ENCODE measurements at regions not wholly inside any gene's neighbourhood (a gene's known extent, or its start where the extent isn't known, plus 50 kb on each side); places are given as distances from the start of the nearest gene placed in this dataset.

- Histone ChIP-seq H3K4ac (ENCODE audit: low read length) (no peak overlapping the region), H3K9ac (ENCODE audit: low read depth, low read length, poor library complexity) (no peak overlapping the region), H3K36me3 (replicated peaks in 1 of 2; ENCODE audit: control insufficient read depth in 2 of 2, insufficient read depth in 2 of 2, low read length in 2 of 2) (no peaks in the 10 kb centered on the region), H3K79me1 (ENCODE audit: low read depth, low read length) (no peaks in the 10 kb centered on the region), H3K23ac (ENCODE audit: low read depth, low read length, poor library complexity) (no peak overlapping the region), H3K27me3 (ENCODE audit: control insufficient read depth in 3 of 3, insufficient read depth in 3 of 3, low read depth in 1 of 3, low read length in 3 of 3) (no peaks in the 10 kb centered on the region), H3K4me1 (ENCODE audit: control insufficient read depth in 2 of 2, insufficient read depth in 1 of 2, low read depth in 1 of 2, low read length in 2 of 2) (peaks cover 0 to 18% of the 10 kb centered on the region in 2 donors), H2BK120ac (ENCODE audit: low read depth, low read length) (no peak overlapping the region), H3K4me2 (ENCODE audit: insufficient read depth, low read length, poor library complexity, severe bottlenecking) (no peak overlapping the region), H4K91ac (ENCODE audit: low read depth, low read length, poor library complexity) (no peak overlapping the region), H2BK15ac (ENCODE audit: low read length) (no peak overlapping the region), H3K9me3 (replicated peaks in 1 of 2; ENCODE audit: control insufficient read depth in 2 of 2, insufficient read depth in 1 of 2, low read depth in 1 of 2, low read length in 2 of 2) (no peaks in the 10 kb centered on the region), H2BK5ac (ENCODE audit: low read length) (no peak overlapping the region), H3K4me3 (ENCODE audit: low read length in 2 of 2) (no peak overlapping the region), H2AFZ (ENCODE audit: low read length) (peak overlapping the region; percentile 0), H2BK12ac (ENCODE audit: low read length) (no peak overlapping the region), H2AK5ac (ENCODE audit: low read depth, low read length) (no peak overlapping the region), H3K18ac (ENCODE audit: low read length) (no peak overlapping the region), H3K14ac (ENCODE audit: low read length) (no peak overlapping the region), H3K27ac (replicated peaks; ENCODE audit: low read length) (no peak overlapping the region), H4K8ac (ENCODE audit: low read depth, low read length) (no peak overlapping the region)
- no CpG with 5 or more reads among the region's 5 CpGs for WGBS, 2 donors (ENCODE audit: extremely low coverage in 2 of 2, insufficient read length in 2 of 2, insufficient replicate concordance in 1 of 2)
- DNase-seq (ENCODE audit: low spot score) = no peak
These were observed 341.2 kb downstream of the MZT1 start for GRCh38 chr13:72386138-72386684.

GRCh38 chr13:72384879-72385278 lies 342.6 kb downstream of the MZT1 start:
- Histone ChIP-seq H3K27me3 (ENCODE audit: control insufficient read depth in 3 of 3, insufficient read depth in 3 of 3, low read depth in 1 of 3, low read length in 3 of 3) (no peaks in the 10 kb centered on the region), H3K23ac (ENCODE audit: low read depth, low read length, poor library complexity) (no peak overlapping the region), H3K27ac (replicated peaks; ENCODE audit: low read length) (no peak overlapping the region), H3K14ac (ENCODE audit: low read length) (no peak overlapping the region), H3K9me3 (replicated peaks in 1 of 2; ENCODE audit: control insufficient read depth in 2 of 2, insufficient read depth in 1 of 2, low read depth in 1 of 2, low read length in 2 of 2) (no peaks in the 10 kb centered on the region), H3K4me3 (ENCODE audit: low read length in 2 of 2) (no peak overlapping the region), H3K4me2 (ENCODE audit: insufficient read depth, low read length, poor library complexity, severe bottlenecking) (no peak overlapping the region), H3K79me1 (ENCODE audit: low read depth, low read length) (no peaks in the 10 kb centered on the region), H3K9ac (ENCODE audit: low read depth, low read length, poor library complexity) (no peak overlapping the region), H2BK15ac (ENCODE audit: low read length) (no peak overlapping the region), H3K18ac (ENCODE audit: low read length) (no peak overlapping the region), H3K4ac (ENCODE audit: low read length) (no peak overlapping the region), H2AFZ (ENCODE audit: low read length) (no peak overlapping the region), H4K8ac (ENCODE audit: low read depth, low read length) (no peak overlapping the region), H2AK5ac (ENCODE audit: low read depth, low read length) (no peak overlapping the region), H3K4me1 (ENCODE audit: control insufficient read depth in 2 of 2, insufficient read depth in 1 of 2, low read depth in 1 of 2, low read length in 2 of 2) (peaks cover 0 to 18% of the 10 kb centered on the region in 2 donors), H2BK12ac (ENCODE audit: low read length) (no peak overlapping the region), H4K91ac (ENCODE audit: low read depth, low read length, poor library complexity) (no peak overlapping the region), H3K36me3 (replicated peaks in 1 of 2; ENCODE audit: control insufficient read depth in 2 of 2, insufficient read depth in 2 of 2, low read length in 2 of 2) (no peaks in the 10 kb centered on the region), H2BK120ac (ENCODE audit: low read depth, low read length) (no peak overlapping the region), H2BK5ac (ENCODE audit: low read length) (no peak overlapping the region)
- no peak for DNase-seq (ENCODE audit: low spot score)
- no CpG with 5 or more reads among the region's 5 CpGs for WGBS, 2 donors (ENCODE audit: extremely low coverage in 2 of 2, insufficient read length in 2 of 2, insufficient replicate concordance in 1 of 2)

- Histone ChIP-seq H3K27me3 (ENCODE audit: control insufficient read depth in 3 of 3, insufficient read depth in 3 of 3, low read depth in 1 of 3, low read length in 3 of 3) (no peaks in the 10 kb centered on the region), H2AK5ac (ENCODE audit: low read depth, low read length) (no peak overlapping the region), H3K4me1 (ENCODE audit: control insufficient read depth in 2 of 2, insufficient read depth in 1 of 2, low read depth in 1 of 2, low read length in 2 of 2) (peaks cover 2 to 18% of the 10 kb centered on the region in 2 donors), H2BK5ac (ENCODE audit: low read length) (no peak overlapping the region), H3K4me3 (ENCODE audit: low read length in 2 of 2) (no peak overlapping the region), H4K91ac (ENCODE audit: low read depth, low read length, poor library complexity) (no peak overlapping the region), H2AFZ (ENCODE audit: low read length) (no peak overlapping the region), H2BK12ac (ENCODE audit: low read length) (no peak overlapping the region), H3K23ac (ENCODE audit: low read depth, low read length, poor library complexity) (no peak overlapping the region), H3K18ac (ENCODE audit: low read length) (no peak overlapping the region), H3K14ac (ENCODE audit: low read length) (no peak overlapping the region), H3K4me2 (ENCODE audit: insufficient read depth, low read length, poor library complexity, severe bottlenecking) (no peak overlapping the region), H3K36me3 (replicated peaks in 1 of 2; ENCODE audit: control insufficient read depth in 2 of 2, insufficient read depth in 2 of 2, low read length in 2 of 2) (no peaks in the 10 kb centered on the region), H3K79me1 (ENCODE audit: low read depth, low read length) (no peaks in the 10 kb centered on the region), H3K9me3 (replicated peaks in 1 of 2; ENCODE audit: control insufficient read depth in 2 of 2, insufficient read depth in 1 of 2, low read depth in 1 of 2, low read length in 2 of 2) (no peaks in the 10 kb centered on the region), H3K4ac (ENCODE audit: low read length) (no peak overlapping the region), H4K8ac (ENCODE audit: low read depth, low read length) (no peak overlapping the region), H3K9ac (ENCODE audit: low read depth, low read length, poor library complexity) (no peak overlapping the region), H2BK15ac (ENCODE audit: low read length) (no peak overlapping the region), H2BK120ac (ENCODE audit: low read depth, low read length) (no peak overlapping the region), H3K27ac (replicated peaks; ENCODE audit: low read length) (no peak overlapping the region)
- WGBS, 2 donors (ENCODE audit: extremely low coverage in 2 of 2, insufficient read length in 2 of 2, insufficient replicate concordance in 1 of 2) = no CpG with 5 or more reads among the region's 4 CpGs
- no peak for DNase-seq (ENCODE audit: low spot score)
These were observed 343.1 kb downstream of the MZT1 start for GRCh38 chr13:72384186-72384823.

- Histone ChIP-seq H3K4ac (ENCODE audit: low read length) (no peak overlapping the region), H2AK5ac (ENCODE audit: low read depth, low read length) (no peak overlapping the region), H3K9ac (ENCODE audit: low read depth, low read length, poor library complexity) (no peak overlapping the region), H3K27me3 (ENCODE audit: control insufficient read depth in 3 of 3, insufficient read depth in 3 of 3, low read depth in 1 of 3, low read length in 3 of 3) (no peaks in the 10 kb centered on the region), H3K4me3 (ENCODE audit: low read length in 2 of 2) (no peak overlapping the region), H3K23ac (ENCODE audit: low read depth, low read length, poor library complexity) (no peak overlapping the region), H2BK120ac (ENCODE audit: low read depth, low read length) (no peak overlapping the region), H2BK15ac (ENCODE audit: low read length) (no peak overlapping the region), H3K9me3 (replicated peaks in 1 of 2; ENCODE audit: control insufficient read depth in 2 of 2, insufficient read depth in 1 of 2, low read depth in 1 of 2, low read length in 2 of 2) (no peaks in the 10 kb centered on the region), H3K14ac (ENCODE audit: low read length) (no peak overlapping the region), H2BK12ac (ENCODE audit: low read length) (no peak overlapping the region), H3K36me3 (replicated peaks in 1 of 2; ENCODE audit: control insufficient read depth in 2 of 2, insufficient read depth in 2 of 2, low read length in 2 of 2) (no peaks in the 10 kb centered on the region), H3K4me1 (ENCODE audit: control insufficient read depth in 2 of 2, insufficient read depth in 1 of 2, low read depth in 1 of 2, low read length in 2 of 2) (peaks cover 2 to 18% of the 10 kb centered on the region in 2 donors), H4K91ac (ENCODE audit: low read depth, low read length, poor library complexity) (no peak overlapping the region), H3K27ac (replicated peaks; ENCODE audit: low read length) (no peak overlapping the region), H2AFZ (ENCODE audit: low read length) (no peak overlapping the region), H3K4me2 (ENCODE audit: insufficient read depth, low read length, poor library complexity, severe bottlenecking) (no peak overlapping the region), H3K79me1 (ENCODE audit: low read depth, low read length) (no peaks in the 10 kb centered on the region), H2BK5ac (ENCODE audit: low read length) (no peak overlapping the region), H4K8ac (ENCODE audit: low read depth, low read length) (no peak overlapping the region), H3K18ac (ENCODE audit: low read length) (no peak overlapping the region)
- DNase-seq (ENCODE audit: low spot score) = no peak
These were observed 343.8 kb downstream of the MZT1 start for GRCh38 chr13:72383646-72384045.

Data from neuronal stem cell (in vitro differentiated cells).